Suppressor macrophage (primary cell): ENCODE measurements at regions not wholly inside any gene's neighbourhood (a gene's known extent, or its start where the extent isn't known, plus 50 kb on each side); places are given as distances from the start of the nearest gene placed in this dataset.
"Not testable (repeated sequence)": the region's sequence is repeated elsewhere in the genome, so short reads cannot be mapped to it uniquely, and the experiment has no call there.

ENCODE experiments used
- DNase-seq, 4 experiments: peaks; one replicate each; pipeline ENCODE4 v3.0.0-alpha.2; 2020 to 2022

- DNase-seq: no peak
Observed at GRCh38 chrX:93468075-93468474, 205.3 kb downstream of the NAP1L3 start.

GRCh38 chrX:93466383-93466782 lies 207.0 kb downstream of the NAP1L3 start:
- no peak for DNase-seq

DNA sequence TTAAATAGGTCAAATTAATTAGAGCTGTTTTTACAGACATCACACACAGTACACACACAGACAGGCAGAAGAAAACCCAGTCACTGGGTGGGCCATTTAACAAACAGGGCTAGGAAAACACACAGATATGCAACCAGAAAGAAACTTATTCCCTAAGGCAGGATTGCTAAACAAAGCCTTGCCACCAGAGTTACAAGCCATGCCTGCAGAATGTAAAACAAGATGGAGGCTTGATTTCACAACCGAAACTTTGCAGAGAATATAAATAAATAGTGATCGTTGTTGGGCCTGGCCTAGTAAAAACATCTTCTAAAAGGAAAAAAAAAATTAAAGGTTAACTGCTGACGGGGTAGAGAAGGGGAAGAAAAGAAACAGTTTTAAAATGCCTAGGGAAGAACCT lies 212.3 kb downstream of the NAP1L3 start:
- no peak for DNase-seq

GRCh38 chrX:93454509-93454908 lies 218.9 kb downstream of the NAP1L3 start:
- DNase-seq: no peak

DNA sequence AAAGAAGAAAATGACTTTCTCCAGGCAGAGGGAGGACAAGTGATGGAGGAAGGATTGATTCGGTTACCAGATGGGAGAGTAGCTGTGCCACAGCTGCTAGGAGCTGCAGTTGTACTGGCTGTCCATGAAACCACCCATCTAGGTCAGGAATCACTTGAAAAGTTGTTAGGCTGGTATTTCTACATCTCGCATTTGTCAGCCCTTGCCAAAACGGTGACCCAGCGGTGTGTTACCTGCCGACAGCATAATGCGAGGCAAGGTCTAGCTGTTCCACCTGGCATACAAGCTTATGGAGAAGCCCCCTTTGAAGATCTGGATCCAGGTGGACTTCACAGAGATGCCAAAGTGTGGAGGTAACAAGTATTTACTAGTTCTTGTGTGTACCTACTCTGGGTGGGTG lies 238.7 kb downstream of the NAP1L3 start:
- not testable (repeated sequence) for DNase-seq

- DNase-seq: no peak
Observed at GRCh38 chrX:93428497-93428896, 244.9 kb downstream of the NAP1L3 start.

DNA sequence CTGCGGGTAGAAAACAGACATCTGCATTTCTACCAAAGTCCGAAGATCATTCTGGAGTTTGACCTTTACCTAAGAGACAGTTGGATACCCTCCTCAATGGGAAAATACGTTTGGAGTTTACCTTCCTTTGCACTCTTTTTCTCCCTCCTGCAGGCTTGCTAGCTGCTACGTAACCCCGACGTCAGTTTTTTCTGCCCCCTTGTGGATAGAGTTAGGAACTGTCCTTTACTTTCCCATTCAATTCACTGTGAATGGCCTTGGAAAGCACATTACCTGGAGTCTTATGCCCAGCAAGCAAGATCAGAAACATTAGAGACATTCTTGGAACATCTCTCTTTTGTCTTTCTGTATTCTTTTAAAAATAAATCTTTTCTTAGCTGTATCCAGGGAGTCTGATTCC lies 250.7 kb downstream of the NAP1L3 start:
- peak in 3 of 4 experiments; percentile 0 to 15 (median 10) for DNase-seq

DNA sequence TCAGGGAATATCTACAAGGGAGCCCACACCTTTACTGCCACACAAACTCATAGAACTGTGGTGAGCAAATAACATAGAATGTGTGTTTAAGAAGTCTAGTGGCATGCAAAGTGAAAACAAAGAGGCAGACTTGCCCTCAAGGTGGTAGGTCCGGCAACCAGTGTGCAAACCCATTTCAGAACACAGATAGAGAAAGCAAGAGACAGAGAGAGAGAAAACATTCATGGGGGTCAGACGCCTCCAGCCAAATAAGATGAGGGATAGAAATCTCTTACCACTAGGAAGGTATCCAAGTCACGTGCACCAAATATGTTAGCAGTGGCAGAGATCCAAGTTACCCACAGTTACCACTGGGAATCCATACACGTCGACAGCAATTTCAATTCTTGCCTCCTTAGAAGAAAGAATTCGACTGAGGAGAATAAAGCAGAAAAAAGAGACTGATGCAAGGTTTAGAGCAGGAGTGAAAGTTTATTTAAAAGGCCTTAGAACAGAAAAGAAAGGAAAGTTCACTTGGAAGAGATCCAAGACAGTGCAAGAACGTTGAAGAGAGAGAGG lies 252.8 kb downstream of the NAP1L3 start:
- no peak for DNase-seq

DNA sequence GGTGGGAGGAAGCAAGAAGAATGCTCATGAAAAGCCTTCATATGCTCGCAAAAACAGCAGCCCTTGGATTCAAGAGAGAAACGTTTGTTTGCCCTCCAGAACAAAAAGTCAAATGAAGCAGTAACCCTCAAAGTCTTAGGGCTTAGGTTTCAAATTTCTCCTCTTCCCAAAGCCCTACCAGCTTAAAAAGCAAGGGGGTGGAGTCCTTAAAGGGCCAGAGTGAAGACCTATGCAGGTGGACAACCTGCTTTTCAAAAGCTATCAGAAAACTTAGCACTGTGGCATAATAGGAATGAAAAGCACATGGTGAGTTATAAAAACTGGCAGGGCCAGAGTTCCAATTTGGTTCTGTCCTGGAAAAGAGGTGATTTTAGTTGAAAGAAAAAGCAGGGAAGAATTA lies 253.3 kb downstream of the NAP1L3 start:
- DNase-seq: no peak

GRCh38 chrX:93419642-93420041 lies 253.7 kb downstream of the NAP1L3 start:
- DNase-seq: no peak

DNA sequence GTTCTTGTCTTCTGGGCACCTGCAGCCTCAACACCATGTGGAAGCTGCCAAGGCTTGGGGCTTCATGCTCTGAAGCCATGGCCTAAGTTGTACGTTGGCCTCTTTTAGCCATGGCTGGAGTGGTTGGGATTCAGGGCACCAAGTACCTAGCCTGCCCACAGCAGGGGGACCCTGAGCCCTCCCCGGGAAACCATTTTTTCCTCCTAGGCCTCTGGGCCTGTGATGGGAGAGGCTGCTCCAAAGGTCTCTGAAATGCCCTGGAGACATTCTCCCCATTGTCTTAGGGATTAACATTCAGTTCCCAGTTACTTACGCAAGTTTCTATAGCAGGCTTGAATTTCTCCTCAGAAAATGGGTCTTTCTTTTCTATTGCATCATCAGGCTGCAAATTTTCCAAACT lies 269.3 kb downstream of the NAP1L3 start:
- no peak for DNase-seq

DNA sequence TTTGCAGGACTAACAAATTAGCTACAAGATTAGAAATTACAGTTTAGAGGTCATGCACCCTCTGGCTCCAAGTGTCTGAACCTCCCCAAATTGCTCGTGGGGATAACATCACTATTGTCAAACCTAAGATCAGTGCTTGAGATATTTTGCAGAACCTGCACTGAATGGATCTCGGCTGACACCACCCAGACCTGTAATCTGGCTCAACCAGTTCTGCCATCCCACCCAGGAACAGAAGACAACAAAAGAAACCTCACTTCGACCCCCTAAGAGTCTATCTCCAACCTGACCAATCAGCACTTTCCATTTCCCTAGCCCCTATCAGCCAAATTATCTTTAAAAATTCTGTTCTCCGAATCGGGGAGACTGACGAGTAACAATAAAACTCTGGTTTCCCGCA lies 318.7 kb downstream of the NAP1L3 start:
- no peak for DNase-seq

DNA sequence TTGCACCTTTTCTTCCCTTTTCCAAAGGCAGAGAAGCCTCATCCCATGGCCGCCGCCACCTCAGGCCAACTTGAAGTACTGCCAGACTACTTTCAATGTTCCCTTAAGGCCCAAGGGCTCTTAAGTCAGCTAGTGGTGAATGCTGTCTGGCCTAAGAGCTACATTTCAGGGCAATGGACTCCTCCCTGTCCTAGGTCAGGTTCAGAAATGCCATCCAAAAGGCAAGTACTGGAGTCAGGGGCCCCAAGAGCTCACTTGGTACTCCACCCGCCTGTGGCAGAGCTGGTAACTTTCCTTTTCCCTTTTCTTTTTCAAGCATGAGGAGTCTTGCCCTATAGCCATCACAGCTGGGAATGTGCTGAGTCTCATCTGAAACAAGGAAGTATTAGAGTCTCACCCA lies 327.1 kb downstream of the NAP1L3 start:
- no peak for DNase-seq

GRCh38 chrX:93344287-93344686 lies 329.1 kb downstream of the NAP1L3 start:
- DNase-seq: not testable (repeated sequence)

DNA sequence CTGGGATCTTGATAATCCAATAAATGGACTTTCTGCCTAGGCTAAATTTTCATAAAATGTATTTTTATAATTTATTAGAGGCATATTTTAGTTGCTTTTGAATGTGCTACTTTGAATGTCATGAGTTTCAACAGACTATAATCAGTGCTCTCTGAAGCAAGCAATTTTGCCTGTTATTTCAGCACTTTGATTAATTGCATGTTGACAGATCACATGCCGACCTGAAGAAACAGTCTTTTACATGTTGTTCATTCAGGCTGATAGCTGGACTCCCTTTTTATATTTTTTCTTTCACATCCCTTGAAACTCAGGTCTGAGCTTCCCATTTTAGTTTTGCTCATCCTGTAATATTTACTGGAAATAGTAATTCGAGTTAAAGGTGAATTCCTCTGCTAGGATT lies 341.0 kb downstream of the NAP1L3 start:
- DNase-seq: no peak

GRCh38 chrX:93322110-93322509 lies 351.3 kb downstream of the NAP1L3 start:
- no peak for DNase-seq

DNA sequence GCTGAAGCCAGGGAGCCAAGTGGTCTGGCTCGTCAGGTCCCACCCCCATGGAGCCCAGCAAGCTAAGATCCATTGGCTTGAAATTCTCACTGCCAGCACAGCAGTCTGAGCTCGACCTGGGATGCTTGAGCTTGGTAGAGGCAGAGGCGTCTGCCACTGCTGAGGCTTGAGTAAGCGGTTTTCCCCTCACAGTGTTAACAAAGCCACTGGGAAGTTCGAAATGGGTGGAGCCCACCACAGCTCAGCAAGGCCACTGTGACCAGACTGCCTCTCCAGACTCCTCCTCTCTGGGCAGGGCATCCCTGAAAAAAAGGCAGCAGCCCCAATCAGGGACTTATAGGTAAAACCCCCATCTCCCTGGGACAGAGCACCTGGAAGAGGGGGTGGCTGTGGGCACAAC lies 353.8 kb downstream of the NAP1L3 start:
- no peak for DNase-seq
